Keratinocyte (primary cell): ENCODE measurements at regions not wholly inside any gene's neighbourhood (a gene's known extent, or its start where the extent isn't known, plus 50 kb on each side); places are given as distances from the start of the nearest gene placed in this dataset.

Experiments
- DNase-seq: peaks from one replicate; pipeline ENCODE4 v3.0.0-alpha.2; 2011; ENCODE audit warnings: low read depth, missing footprints, low spot score
- FAIRE-seq: peaks from 2 replicates; lab custom pipeline; 2011; peaks lifted over from hg19 to GRCh38; lab: Jason Lieb, UNC
- H2AFZ ChIP-seq: 2 replicates; pipeline ENCODE4 v1.6.0; 2012; ENCODE audit warnings: low read length, control low read depth, inconsistent platforms; ENCODE audit not compliant: control insufficient read depth
- H3K27ac ChIP-seq: 2 replicates; pipeline ENCODE4 v1.5.1; 2011; ENCODE audit warnings: low read length; ENCODE audit not compliant: control insufficient read depth, insufficient read depth
- H3K27me3 ChIP-seq: 3 replicates; pipeline ENCODE4 v1.6.0; 2011; ENCODE audit warnings: low read length; ENCODE audit not compliant: control insufficient read depth, insufficient read depth; ENCODE audit errors: extremely low read depth
- H3K36me3 ChIP-seq, 2 experiments: 2 replicates in 1 of 2; 3 replicates in 1 of 2; pipeline ENCODE4 v1.5.1; 2011; ENCODE audit warnings: low read length in 2 of 2, mild to moderate bottlenecking in 1 of 2; ENCODE audit not compliant: control insufficient read depth in 2 of 2, insufficient read depth in 2 of 2; ENCODE audit errors: extremely low read depth in 1 of 2
- H3K4me1 ChIP-seq: 3 replicates; pipeline ENCODE4 v1.5.1; 2011; ENCODE audit warnings: low read length; ENCODE audit not compliant: control insufficient read depth, insufficient read depth; ENCODE audit errors: extremely low read depth
- H3K4me2 ChIP-seq: 3 replicates; pipeline ENCODE4 v1.6.0; 2011; ENCODE audit warnings: low read depth, low read length; ENCODE audit not compliant: control insufficient read depth, insufficient read depth; ENCODE audit errors: extremely low read depth
- H3K4me3 ChIP-seq, 3 experiments: fragments of 200-600 bp in 1 of 3; sonication (generic) in 1 of 3; 2 replicates in 2 of 3; 3 replicates in 1 of 3; pipeline ENCODE4 v1.5.1; 2011 to 2016; ENCODE audit warnings: low read length in 3 of 3, mild to moderate bottlenecking in 3 of 3, control low read depth in 2 of 3, inconsistent platforms in 1 of 3, low read depth in 1 of 3, mixed read lengths in 1 of 3, mixed run types in 1 of 3, moderate library complexity in 1 of 3; ENCODE audit not compliant: control insufficient read depth in 2 of 3, insufficient read depth in 2 of 3; ENCODE audit errors: extremely low read depth in 1 of 3
- H3K79me2 ChIP-seq: 2 replicates; pipeline ENCODE4 v1.6.0; 2012; ENCODE audit warnings: low read length; ENCODE audit not compliant: control insufficient read depth, insufficient read depth
- H3K9ac ChIP-seq: 3 replicates; pipeline ENCODE4 v1.6.0; 2011; ENCODE audit warnings: low read length; ENCODE audit not compliant: control insufficient read depth, insufficient read depth; ENCODE audit errors: extremely low read depth
- H3K9me1 ChIP-seq: 3 replicates; pipeline ENCODE4 v1.6.0; 2011; ENCODE audit warnings: low read length; ENCODE audit not compliant: control insufficient read depth, insufficient read depth; ENCODE audit errors: extremely low read depth
- H3K9me3 ChIP-seq: 2 replicates; pipeline ENCODE4 v1.5.1; 2012; ENCODE audit warnings: low read depth, low read length; ENCODE audit not compliant: control insufficient read depth
- H4K20me1 ChIP-seq: 3 replicates; pipeline ENCODE4 v1.6.0; 2011; ENCODE audit warnings: low read length; ENCODE audit not compliant: control insufficient read depth, insufficient read depth; ENCODE audit errors: extremely low read depth
- CTCF ChIP-seq, 3 experiments: IDR thresholded peaks in 1 of 3; conservative IDR thresholded peaks in 1 of 3; optimal IDR thresholded peaks in 1 of 3; 2 replicates in 2 of 3; 3 replicates in 1 of 3; pipeline versions ENCODE3 to v1.5.1; 2011; ENCODE audit warnings: low read length in 3 of 3, mild to moderate bottlenecking in 3 of 3, moderate library complexity in 2 of 3, control low read depth in 1 of 3, inconsistent platforms in 1 of 3; ENCODE audit not compliant: insufficient read depth in 2 of 3; ENCODE audit errors: extremely low read depth in 1 of 3
- EZH2 ChIP-seq: IDR thresholded peaks from one replicate; pipeline ENCODE4 v1.6.1; 2012; ENCODE audit warnings: inconsistent platforms, mild to moderate bottlenecking, low read length, moderate library complexity
- dilution Hi-C: fragments of 300-500 bp; cut with MboI; formaldehyde crosslinking; loops from one replicate; pipeline ENCODE4 v1.7.0; 2020; ENCODE audit warnings: low sequenced_read_pairs; ENCODE audit not compliant: extremely low pct_ligation_motif_present

GRCh38 chr2:173696274-173696673, 268.9 kb downstream of the SP3 start:
- DNase-seq (no peak), FAIRE-seq (no peak)
- no peaks in the 10 kb centered on the region for H3K79me2 ChIP-seq
- no peaks in the 10 kb centered on the region for H3K9me1 ChIP-seq
- dilution Hi-C loops = no loop called here
- no peaks in the 10 kb centered on the region for H3K36me3 ChIP-seq
- H3K4me3 ChIP-seq = no peak overlapping the region
- H3K27ac ChIP-seq = no peak overlapping the region
- no peak overlapping the region for H3K9ac ChIP-seq
- H3K4me1 ChIP-seq = no peaks in the 10 kb centered on the region
- no peaks in the 10 kb centered on the region for H4K20me1 ChIP-seq
- no peaks in the 10 kb centered on the region for H3K9me3 ChIP-seq
- H2AFZ ChIP-seq = no peak overlapping the region
- H3K4me2 ChIP-seq = no peak overlapping the region
- H3K27me3 ChIP-seq = no peaks in the 10 kb centered on the region
- no peak for TF ChIP-seq EZH2
- TF ChIP-seq CTCF (optimal IDR thresholded peaks at IDR 0.05 in 1 of 3, IDR thresholded peaks at IDR 0.05 in 1 of 3, conservative IDR thresholded peaks at IDR 0.05 in 1 of 3; ENCODE audit: extremely low read depth in 1 of 3, insufficient read depth in 2 of 3, low read length in 3 of 3) = no peak

- no peak for FAIRE-seq
- TF ChIP-seq EZH2 = no peak
- TF ChIP-seq CTCF (optimal IDR thresholded peaks at IDR 0.05 in 1 of 3, IDR thresholded peaks at IDR 0.05 in 1 of 3, conservative IDR thresholded peaks at IDR 0.05 in 1 of 3; ENCODE audit: extremely low read depth in 1 of 3, insufficient read depth in 2 of 3, low read length in 3 of 3) = no peak
- no peak overlapping the region for H3K4me3 ChIP-seq
Observed at GRCh38 chr2:173697929-173698328, 267.2 kb downstream of the SP3 start.

More at GRCh38 chr2:173697929-173698328, 267.2 kb downstream of the SP3 start:
- Histone ChIP-seq H3K4me2 (no peak overlapping the region), H4K20me1 (no peaks in the 10 kb centered on the region), H3K79me2 (no peaks in the 10 kb centered on the region), H3K9me1 (no peaks in the 10 kb centered on the region), H3K9ac (no peak overlapping the region), H3K27ac (no peak overlapping the region), H3K36me3 (no peaks in the 10 kb centered on the region), H3K4me1 (no peaks in the 10 kb centered on the region), H2AFZ (no peak overlapping the region), H3K9me3 (no peaks in the 10 kb centered on the region), H3K27me3 (no peaks in the 10 kb centered on the region)
- dilution Hi-C loops = no loop called here
- DNase-seq = no peak
